Upper lobe of left lung (tissue), 4 donors: ENCODE measurements at regions not wholly inside any gene's neighbourhood (a gene's known extent, or its start where the extent isn't known, plus 50 kb on each side); places are given as distances from the start of the nearest gene placed in this dataset.

Source experiments
- EP300 ChIP-seq, 4 donors: sonication (generic); formaldehyde crosslinking; IDR thresholded peaks; one replicate each; pipeline ENCODE4 v1.5.1; 2017; ENCODE audit warnings: antibody characterized with exemption in 4 of 4, control low read depth in 2 of 4
- POLR2A ChIP-seq, 4 donors: fragments of 450-650 bp; IDR thresholded peaks; one replicate each; pipeline ENCODE4 v1.5.1; 2016 to 2017; ENCODE audit warnings: antibody characterized with exemption in 4 of 4, mild to moderate bottlenecking in 2 of 4
- TF ChIP-seq, protein P1 (sequence below), 6 experiments: fragments of 450-650 bp in 4 of 6; fragments of 200-600 bp in 2 of 6; sonication (generic) in 2 of 6; IDR thresholded peaks; one replicate each; pipeline ENCODE4 v1.5.1; 2016 to 2019; ENCODE audit warnings: antibody characterized with exemption in 6 of 6

DNA sequence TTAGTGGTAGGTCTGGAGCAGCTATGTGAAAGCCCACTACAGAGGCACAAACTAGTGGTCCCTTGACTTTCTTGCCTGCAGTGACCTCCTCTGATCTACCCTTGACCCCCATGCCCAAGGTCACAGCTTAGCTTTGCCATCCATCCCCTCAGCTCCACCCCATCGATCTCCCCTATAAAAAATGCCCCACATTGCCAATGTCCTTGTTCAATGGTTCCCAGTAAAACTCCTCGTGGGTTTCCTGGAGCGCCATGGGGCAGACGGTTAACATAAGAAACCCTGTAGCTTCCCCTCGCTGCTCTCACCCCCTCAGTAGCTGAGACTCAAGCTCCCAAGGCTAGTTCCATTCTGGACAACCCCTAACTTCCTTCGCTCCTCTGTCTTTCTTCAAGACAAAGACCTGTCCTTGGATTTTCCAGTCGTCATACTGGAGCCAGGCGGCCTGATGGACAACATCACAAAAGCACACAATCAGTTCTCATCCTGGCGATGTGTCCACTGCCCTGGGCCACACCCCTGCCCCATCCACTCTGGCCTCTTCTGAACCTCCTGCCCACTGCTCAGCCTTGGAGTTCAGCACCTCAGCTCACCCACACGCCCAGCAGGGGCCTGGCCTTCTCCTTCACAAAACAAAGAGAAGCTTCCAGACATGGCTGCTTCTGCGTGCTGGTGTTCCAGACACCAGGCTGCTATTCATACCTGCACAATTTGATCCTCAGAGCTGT, 1429.3 kb downstream of the BRD1 start:
- TF ChIP-seq, protein P1, sequence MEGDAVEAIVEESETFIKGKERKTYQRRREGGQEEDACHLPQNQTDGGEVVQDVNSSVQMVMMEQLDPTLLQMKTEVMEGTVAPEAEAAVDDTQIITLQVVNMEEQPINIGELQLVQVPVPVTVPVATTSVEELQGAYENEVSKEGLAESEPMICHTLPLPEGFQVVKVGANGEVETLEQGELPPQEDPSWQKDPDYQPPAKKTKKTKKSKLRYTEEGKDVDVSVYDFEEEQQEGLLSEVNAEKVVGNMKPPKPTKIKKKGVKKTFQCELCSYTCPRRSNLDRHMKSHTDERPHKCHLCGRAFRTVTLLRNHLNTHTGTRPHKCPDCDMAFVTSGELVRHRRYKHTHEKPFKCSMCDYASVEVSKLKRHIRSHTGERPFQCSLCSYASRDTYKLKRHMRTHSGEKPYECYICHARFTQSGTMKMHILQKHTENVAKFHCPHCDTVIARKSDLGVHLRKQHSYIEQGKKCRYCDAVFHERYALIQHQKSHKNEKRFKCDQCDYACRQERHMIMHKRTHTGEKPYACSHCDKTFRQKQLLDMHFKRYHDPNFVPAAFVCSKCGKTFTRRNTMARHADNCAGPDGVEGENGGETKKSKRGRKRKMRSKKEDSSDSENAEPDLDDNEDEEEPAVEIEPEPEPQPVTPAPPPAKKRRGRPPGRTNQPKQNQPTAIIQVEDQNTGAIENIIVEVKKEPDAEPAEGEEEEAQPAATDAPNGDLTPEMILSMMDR (IDR thresholded peaks at IDR 0.05) = no peak
- TF ChIP-seq POLR2A (IDR thresholded peaks at IDR 0.05) (no peak), EP300 (IDR thresholded peaks at IDR 0.05) (no peak)
